ENCODE measurements at regions not wholly inside any gene's neighbourhood (a gene's known extent, or its start where the extent isn't known, plus 50 kb on each side); places are given as distances from the start of the nearest gene placed in this dataset.

DNA sequence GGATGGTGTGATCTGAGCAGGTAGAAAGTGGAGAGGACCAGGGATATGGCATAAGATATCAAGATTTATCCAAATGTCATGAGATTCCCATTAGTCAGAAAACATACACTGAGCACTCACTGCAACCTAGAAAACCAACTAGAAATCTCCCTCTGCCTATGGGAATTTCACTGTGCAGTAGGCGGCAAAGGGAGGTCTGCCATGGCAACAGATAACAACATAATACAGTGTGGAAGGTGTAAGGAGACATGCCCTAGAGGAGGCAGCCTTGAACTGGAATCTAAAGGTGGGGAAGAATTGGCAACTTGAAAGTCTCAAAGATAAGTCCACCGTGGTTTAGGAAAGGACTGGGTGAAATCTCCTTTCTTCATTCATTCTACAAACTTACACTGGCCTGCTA, 238.4 kb downstream of the ATG4C start:
- DNase-seq (no peak), ATAC-seq (no peak)
- intact Hi-C loops (cut with DNase I), result no loop called here
- 8% methylated on average over 2 of the region's 2 CpGs for whole genome bisulfite sequencing, 2 donors
- Histone ChIP-seq H3K9me3 (no peaks in the 10 kb centered on the region), H3K36me3 (no peaks in the 10 kb centered on the region), H3K27me3 (peaks cover 0 to 7% (median 0%) of the 10 kb centered on the region in 7 donors), H3K27ac (no peak overlapping the region), H3K4me1 (no peaks in the 10 kb centered on the region), H3K4me3 (no peak overlapping the region)
- TF ChIP-seq, protein P1, sequence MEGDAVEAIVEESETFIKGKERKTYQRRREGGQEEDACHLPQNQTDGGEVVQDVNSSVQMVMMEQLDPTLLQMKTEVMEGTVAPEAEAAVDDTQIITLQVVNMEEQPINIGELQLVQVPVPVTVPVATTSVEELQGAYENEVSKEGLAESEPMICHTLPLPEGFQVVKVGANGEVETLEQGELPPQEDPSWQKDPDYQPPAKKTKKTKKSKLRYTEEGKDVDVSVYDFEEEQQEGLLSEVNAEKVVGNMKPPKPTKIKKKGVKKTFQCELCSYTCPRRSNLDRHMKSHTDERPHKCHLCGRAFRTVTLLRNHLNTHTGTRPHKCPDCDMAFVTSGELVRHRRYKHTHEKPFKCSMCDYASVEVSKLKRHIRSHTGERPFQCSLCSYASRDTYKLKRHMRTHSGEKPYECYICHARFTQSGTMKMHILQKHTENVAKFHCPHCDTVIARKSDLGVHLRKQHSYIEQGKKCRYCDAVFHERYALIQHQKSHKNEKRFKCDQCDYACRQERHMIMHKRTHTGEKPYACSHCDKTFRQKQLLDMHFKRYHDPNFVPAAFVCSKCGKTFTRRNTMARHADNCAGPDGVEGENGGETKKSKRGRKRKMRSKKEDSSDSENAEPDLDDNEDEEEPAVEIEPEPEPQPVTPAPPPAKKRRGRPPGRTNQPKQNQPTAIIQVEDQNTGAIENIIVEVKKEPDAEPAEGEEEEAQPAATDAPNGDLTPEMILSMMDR (IDR thresholded peaks at IDR 0.05), result no peak

DNA sequence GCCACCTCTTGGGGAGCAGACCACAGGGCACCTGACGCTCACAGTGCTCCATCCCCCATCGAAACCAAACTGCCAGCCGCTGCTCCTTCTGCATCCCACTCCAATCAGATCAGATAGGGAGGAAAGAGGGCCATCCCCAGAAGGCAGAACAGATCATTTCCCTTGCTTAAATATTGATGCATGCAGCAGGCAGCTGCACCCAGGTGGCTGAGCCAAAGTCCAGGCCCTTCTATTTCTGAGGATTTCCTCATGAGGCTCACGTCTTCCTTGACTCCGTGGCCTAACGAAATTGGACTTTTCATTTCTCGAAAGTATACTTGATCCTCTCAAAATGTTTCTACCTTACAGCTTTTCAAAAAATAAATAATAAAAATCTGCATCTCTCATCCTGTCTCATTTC, 239.2 kb downstream of the ATG4C start:
- Histone ChIP-seq H3K9me3 (no peaks in the 10 kb centered on the region), H3K27ac (no peak overlapping the region), H3K4me3 (no peak overlapping the region), H3K27me3 (peaks cover 0 to 7% (median 0%) of the 10 kb centered on the region in 7 donors), H3K36me3 (no peaks in the 10 kb centered on the region), H3K4me1 (no peaks in the 10 kb centered on the region)
- WGBS, 2 donors, result 75 to 80% methylated on average over 7 of the region's 7 CpGs
- TF ChIP-seq, protein P1 (IDR thresholded peaks at IDR 0.05), result no peak
- intact Hi-C loops (cut with DNase I), result no loop called here
- ATAC-seq (no peak), DNase-seq (no peak)

DNA sequence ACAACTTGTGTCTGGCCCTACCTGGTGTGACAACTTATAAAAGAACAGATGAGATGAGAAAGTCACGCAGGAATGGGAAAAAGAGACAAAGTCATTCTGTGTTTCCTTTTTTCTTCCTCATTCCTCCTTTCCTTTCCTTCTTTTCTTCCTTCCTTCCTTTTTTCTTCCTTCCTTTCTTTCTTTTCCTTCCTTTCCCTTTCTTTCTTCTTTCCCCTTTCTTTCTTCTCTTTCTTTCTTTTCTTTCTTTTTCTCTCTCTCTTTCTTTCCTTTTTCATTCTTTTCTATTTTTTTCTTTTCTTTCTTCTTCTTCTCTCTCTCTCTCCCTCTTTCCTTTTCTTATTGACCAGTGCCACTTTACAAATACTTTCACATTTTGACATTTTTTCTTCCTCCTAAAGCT, 239.7 kb downstream of the ATG4C start:
- no peaks in the 10 kb centered on the region for H3K36me3 ChIP-seq
- WGBS, 2 donors, result 83 to 97% methylated on average over 1 of the region's 1 CpG
- peaks cover 0 to 7% (median 0%) of the 10 kb centered on the region in 7 donors for H3K27me3 ChIP-seq
- intact Hi-C loops (cut with DNase I), result no loop called here
- no peak overlapping the region for H3K27ac ChIP-seq
- DNase-seq (no peak), ATAC-seq (no peak)
- no peaks in the 10 kb centered on the region for H3K4me1 ChIP-seq
- TF ChIP-seq, protein P1 (IDR thresholded peaks at IDR 0.05), result no peak
- H3K9me3 ChIP-seq, result no peaks in the 10 kb centered on the region
- no peak overlapping the region for H3K4me3 ChIP-seq

DNA sequence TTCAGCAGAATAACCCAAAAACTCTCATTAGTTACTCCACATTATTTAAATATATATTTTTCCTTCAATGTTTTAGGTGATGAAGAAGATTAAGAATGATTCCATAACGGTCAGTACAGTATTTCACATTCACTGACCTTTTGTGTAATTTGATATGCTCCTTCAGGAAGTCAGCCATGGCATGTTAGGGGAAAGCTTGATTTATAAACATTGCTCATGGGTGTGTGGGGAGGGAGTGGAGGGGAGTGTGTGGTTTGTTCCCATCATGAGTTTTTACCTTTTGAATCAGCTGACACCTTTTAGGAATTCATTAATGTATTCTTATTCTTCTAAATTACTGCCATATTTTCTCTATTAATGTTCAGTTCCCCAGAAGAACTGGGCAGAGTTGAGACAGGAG, 240.2 kb downstream of the ATG4C start:
- no peak overlapping the region for H3K27ac ChIP-seq
- H3K4me3 ChIP-seq, result no peak overlapping the region
- no peak for DNase-seq
- 14 to 17% methylated on average over 1 of the region's 1 CpG for WGBS, 2 donors
- intact Hi-C loops (cut with DNase I), result no loop called here
- H3K36me3 ChIP-seq, result no peaks in the 10 kb centered on the region
- ATAC-seq, result no peak
- H3K9me3 ChIP-seq, result no peaks in the 10 kb centered on the region
- H3K4me1 ChIP-seq, result no peaks in the 10 kb centered on the region
- TF ChIP-seq, protein P1 (IDR thresholded peaks at IDR 0.05), result no peak
- peaks cover 0 to 9% (median 0%) of the 10 kb centered on the region in 7 donors for H3K27me3 ChIP-seq

Data from heart right ventricle (tissue), 16 donors.